ENCODE measurements at regions not wholly inside any gene's neighbourhood (a gene's known extent, or its start where the extent isn't known, plus 50 kb on each side); places are given as distances from the start of the nearest gene placed in this dataset.

GRCh38 chr4:60450054-60450453 lies 750.1 kb upstream of the ADGRL3 start:
- TF ChIP-seq CTCF (IDR thresholded peaks at IDR 0.05) (no peak), POLR2A (IDR thresholded peaks at IDR 0.05) (no peak)

Data from heart left ventricle (tissue), 13 donors.